Neural progenitor cell (in vitro differentiated cells): ENCODE measurements at regions not wholly inside any gene's neighbourhood (a gene's known extent, or its start where the extent isn't known, plus 50 kb on each side); places are given as distances from the start of the nearest gene placed in this dataset.

Experiments used
- EZH2 ChIP-seq: fragments of 200-600 bp; sonication (generic); IDR thresholded peaks from 2 replicates; pipeline ENCODE4 v1.6.1; 2017; ENCODE audit warnings: antibody characterized with exemption, mild to moderate bottlenecking, moderate library complexity
- EZH2phosphoT487 ChIP-seq: fragments of 200-600 bp; sonication (generic); IDR thresholded peaks from 2 replicates; pipeline ENCODE4 v1.6.1; 2017; ENCODE audit warnings: antibody characterized with exemption
- TF ChIP-seq, protein P1 (sequence below): fragments of 200-600 bp; sonication (generic); IDR thresholded peaks from 2 replicates; pipeline ENCODE4 v1.5.1; 2017; ENCODE audit warnings: antibody characterized with exemption, mild to moderate bottlenecking

DNA sequence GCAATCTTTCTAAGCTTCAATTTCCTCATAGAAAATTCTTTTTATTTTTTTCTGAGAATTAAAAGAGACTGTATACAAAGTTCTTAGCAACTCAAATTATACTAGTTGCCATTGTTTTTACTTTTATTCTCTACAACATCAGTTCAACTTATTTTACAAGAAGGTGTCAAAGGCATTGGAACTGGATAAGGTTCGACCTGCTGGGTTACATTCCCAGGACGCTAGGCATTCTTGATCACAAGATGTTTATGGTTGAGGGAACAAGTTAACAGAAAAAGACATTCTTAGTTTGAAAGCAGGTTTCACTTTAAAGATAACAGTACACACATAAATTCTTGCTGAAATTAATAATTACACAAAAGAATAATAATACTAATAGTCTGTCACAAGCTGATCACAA lies 163.5 kb upstream of the SNX2 start:
- TF ChIP-seq EZH2phosphoT487 = no peak
- TF ChIP-seq, protein P1, sequence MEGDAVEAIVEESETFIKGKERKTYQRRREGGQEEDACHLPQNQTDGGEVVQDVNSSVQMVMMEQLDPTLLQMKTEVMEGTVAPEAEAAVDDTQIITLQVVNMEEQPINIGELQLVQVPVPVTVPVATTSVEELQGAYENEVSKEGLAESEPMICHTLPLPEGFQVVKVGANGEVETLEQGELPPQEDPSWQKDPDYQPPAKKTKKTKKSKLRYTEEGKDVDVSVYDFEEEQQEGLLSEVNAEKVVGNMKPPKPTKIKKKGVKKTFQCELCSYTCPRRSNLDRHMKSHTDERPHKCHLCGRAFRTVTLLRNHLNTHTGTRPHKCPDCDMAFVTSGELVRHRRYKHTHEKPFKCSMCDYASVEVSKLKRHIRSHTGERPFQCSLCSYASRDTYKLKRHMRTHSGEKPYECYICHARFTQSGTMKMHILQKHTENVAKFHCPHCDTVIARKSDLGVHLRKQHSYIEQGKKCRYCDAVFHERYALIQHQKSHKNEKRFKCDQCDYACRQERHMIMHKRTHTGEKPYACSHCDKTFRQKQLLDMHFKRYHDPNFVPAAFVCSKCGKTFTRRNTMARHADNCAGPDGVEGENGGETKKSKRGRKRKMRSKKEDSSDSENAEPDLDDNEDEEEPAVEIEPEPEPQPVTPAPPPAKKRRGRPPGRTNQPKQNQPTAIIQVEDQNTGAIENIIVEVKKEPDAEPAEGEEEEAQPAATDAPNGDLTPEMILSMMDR = no peak
- no peak for TF ChIP-seq EZH2
